ENCODE measurements at regions not wholly inside any gene's neighbourhood (a gene's known extent, or its start where the extent isn't known, plus 50 kb on each side); places are given as distances from the start of the nearest gene placed in this dataset.

DNA sequence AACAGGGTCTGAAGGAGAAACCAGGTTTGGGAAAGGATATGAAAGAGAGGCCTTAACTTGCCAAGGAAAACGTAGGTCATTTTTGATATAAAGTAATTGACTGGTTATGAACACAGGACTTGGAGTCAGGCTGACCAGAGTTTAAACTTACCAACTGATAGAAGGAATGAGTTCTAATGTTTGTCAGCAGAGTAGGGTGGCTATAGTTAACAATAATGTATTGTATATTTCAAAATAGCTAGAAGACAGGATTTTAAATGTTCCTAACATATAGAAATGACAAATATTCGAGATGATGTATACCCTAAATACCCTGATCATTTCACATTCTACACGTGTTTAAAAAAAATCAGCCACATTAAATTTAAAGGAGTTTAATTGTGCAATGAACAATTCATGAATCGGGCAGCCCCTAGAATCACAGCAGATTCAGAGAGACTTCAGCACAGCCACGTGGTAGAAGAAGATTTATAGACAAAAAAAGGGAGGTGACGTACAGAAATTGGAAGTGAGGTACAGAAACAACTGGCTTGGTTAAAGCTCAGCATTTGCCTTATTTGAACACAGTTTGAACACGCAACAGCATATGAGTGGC is 52.5 kb upstream of the PLEKHG7 start:
- Histone ChIP-seq H3K4me3 (no peak overlapping the region), H3K27me3 (replicated peaks; ENCODE audit: insufficient read depth) (no peaks in the 10 kb centered on the region), H3K4me1 (ENCODE audit: control insufficient read depth in 1 of 2, low read depth in 2 of 2) (peaks cover 0 to 4% of the 10 kb centered on the region in 2 donors), H3K9me3 (no peaks in the 10 kb centered on the region), H3K27ac (no peak overlapping the region), H3K36me3 (no peaks in the 10 kb centered on the region)
- ATAC-seq (ENCODE audit: insufficient number of reproducible peaks, low FRiP score, low read depth) (no peak), DNase-seq (ENCODE audit: low spot score) (no peak)
- TF ChIP-seq, protein P1, sequence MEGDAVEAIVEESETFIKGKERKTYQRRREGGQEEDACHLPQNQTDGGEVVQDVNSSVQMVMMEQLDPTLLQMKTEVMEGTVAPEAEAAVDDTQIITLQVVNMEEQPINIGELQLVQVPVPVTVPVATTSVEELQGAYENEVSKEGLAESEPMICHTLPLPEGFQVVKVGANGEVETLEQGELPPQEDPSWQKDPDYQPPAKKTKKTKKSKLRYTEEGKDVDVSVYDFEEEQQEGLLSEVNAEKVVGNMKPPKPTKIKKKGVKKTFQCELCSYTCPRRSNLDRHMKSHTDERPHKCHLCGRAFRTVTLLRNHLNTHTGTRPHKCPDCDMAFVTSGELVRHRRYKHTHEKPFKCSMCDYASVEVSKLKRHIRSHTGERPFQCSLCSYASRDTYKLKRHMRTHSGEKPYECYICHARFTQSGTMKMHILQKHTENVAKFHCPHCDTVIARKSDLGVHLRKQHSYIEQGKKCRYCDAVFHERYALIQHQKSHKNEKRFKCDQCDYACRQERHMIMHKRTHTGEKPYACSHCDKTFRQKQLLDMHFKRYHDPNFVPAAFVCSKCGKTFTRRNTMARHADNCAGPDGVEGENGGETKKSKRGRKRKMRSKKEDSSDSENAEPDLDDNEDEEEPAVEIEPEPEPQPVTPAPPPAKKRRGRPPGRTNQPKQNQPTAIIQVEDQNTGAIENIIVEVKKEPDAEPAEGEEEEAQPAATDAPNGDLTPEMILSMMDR (IDR thresholded peaks at IDR 0.05), result no peak

DNA sequence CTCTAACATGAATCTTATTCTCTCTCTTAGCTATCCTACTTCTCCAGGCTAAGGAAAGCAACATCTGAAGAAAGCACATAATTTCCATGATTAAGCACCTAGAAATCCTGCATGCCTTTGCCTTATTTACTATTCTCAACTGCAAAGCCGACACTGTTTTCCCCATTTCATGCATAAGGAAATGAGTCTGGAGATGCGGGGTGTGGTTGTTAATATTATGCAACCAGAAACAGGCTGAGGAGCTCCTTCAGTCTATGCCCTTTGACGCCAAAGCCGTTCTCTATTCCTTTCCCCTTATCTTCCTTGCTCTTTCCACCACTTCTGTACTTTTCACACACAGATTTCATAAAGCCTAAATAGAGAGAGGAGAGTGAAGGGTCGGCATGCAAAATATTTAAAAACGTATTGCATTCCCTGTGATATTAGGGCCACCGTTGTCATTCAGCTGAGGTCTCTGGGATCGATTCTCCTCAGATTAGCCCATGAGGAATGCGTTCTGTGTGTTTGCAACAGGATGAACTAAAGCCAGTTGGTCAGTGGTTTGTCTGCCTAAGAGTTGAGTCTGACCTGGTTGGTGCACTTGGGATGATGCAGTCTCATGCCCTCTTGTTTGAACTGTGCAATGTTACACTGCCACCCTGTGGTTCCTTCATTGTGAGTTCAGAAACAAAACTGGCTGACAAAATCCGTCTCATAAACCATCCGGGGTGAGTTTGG is 53.1 kb upstream of the PLEKHG7 start:
- H3K27ac ChIP-seq, result no peak overlapping the region
- H3K36me3 ChIP-seq, result no peaks in the 10 kb centered on the region
- no peaks in the 10 kb centered on the region for H3K9me3 ChIP-seq
- H3K4me3 ChIP-seq, result no peak overlapping the region
- DNase-seq (ENCODE audit: low spot score) (peak; percentile 14), ATAC-seq (ENCODE audit: insufficient number of reproducible peaks, low FRiP score, low read depth) (no peak)
- TF ChIP-seq, protein P1 (IDR thresholded peaks at IDR 0.05), result peak; percentile 63
- H3K27me3 ChIP-seq (replicated peaks; ENCODE audit: insufficient read depth), result no peaks in the 10 kb centered on the region
- H3K4me1 ChIP-seq (ENCODE audit: control insufficient read depth in 1 of 2, low read depth in 2 of 2), result peaks cover 0 to 4% of the 10 kb centered on the region in 2 donors

DNA sequence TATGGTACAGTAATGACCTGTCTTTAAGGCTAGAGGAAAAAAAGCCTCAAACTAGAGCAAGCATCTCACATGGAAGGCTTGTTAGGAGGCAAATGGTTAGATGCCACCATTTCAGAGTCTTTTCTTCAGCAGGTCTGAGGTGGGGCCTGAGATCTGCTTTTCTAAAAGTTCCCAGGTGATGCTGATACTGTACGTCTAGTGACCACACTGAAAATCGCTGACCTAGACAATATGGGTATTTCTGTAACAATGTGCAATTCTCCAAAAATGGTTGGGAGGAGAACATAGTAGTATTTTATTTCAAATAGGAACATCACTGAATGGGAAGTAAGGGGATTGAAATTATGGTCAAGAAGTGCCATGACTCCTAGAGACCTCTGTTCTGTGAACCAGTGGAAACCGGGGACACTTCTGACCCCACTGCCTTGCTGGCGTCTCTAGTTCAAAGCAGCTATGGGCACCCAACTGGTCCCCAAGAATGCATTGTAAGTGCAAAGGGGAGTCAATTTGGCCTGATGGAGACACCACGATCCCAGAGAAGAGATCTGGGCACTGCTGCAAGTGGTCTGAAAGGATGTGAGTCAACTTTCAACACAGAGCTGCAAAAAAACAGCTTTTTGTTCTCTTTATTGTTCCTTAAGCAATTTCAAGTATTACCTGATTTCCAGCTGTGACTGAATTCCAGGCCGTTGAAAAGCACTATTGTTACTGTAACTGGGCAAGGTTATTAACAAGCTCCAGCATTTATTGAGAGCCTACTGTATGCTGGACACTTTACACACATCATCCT is 54.4 kb upstream of the PLEKHG7 start:
- ATAC-seq (ENCODE audit: insufficient number of reproducible peaks, low FRiP score, low read depth) (no peak), DNase-seq (ENCODE audit: low spot score) (no peak)
- Histone ChIP-seq H3K27me3 (replicated peaks; ENCODE audit: insufficient read depth) (no peaks in the 10 kb centered on the region), H3K4me3 (no peak overlapping the region), H3K27ac (no peak overlapping the region), H3K4me1 (ENCODE audit: control insufficient read depth in 1 of 2, low read depth in 2 of 2) (peaks cover 0 to 4% of the 10 kb centered on the region in 2 donors), H3K36me3 (no peaks in the 10 kb centered on the region), H3K9me3 (no peaks in the 10 kb centered on the region)
- TF ChIP-seq, protein P1 (IDR thresholded peaks at IDR 0.05), result no peak

DNA sequence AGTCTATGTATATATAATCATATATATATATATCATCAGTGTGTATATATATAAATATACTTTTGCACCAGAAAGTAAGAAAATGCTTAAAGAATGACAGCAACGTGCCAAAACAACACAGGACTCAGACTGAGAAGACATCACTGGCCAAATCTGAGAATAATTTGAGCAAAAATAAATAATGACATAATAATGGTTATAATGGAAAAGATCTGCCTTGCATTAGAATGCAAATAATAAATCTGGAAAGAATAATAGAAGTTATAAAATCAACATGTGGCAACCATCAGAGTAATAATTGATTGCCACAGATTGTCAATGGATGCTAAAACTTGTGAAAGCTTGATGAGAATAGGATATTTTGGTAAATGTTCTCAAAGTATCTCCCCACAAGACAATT is 61.5 kb upstream of the PLEKHG7 start:
- Histone ChIP-seq H3K27me3 (replicated peaks; ENCODE audit: insufficient read depth) (no peaks in the 10 kb centered on the region), H3K27ac (no peak overlapping the region), H3K4me1 (ENCODE audit: control insufficient read depth in 1 of 2, low read depth in 2 of 2) (no peaks in the 10 kb centered on the region), H3K4me3 (no peak overlapping the region), H3K36me3 (no peaks in the 10 kb centered on the region), H3K9me3 (no peaks in the 10 kb centered on the region)
- ATAC-seq (ENCODE audit: insufficient number of reproducible peaks, low FRiP score, low read depth), result no peak
- no peak for DNase-seq (ENCODE audit: low spot score)
- TF ChIP-seq, protein P1 (IDR thresholded peaks at IDR 0.05), result no peak

DNA sequence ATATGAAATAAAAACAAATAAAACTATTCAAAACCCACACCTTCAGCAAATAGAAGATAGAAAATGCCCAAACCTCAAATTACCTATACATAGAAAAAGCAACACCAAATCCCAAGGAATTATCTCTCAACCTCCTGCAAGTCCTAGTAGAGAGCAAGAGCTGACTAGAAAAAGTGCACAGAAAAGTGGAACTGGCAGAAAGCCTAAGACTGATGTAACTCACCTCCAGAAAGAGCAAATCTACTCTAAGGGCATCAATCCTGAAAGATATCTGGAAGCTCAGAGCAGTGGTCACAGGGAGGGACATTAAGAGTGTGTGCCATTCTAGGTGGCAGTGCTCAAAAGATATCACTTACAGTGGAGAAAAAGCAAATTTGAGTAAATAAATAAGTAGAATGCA is 62.1 kb upstream of the PLEKHG7 start:
- Histone ChIP-seq H3K4me3 (no peak overlapping the region), H3K36me3 (no peaks in the 10 kb centered on the region)

More for the DNA sequence above, 62.1 kb upstream of the PLEKHG7 start:
- no peaks in the 10 kb centered on the region for H3K4me1 ChIP-seq (ENCODE audit: control insufficient read depth in 1 of 2, low read depth in 2 of 2)
- TF ChIP-seq, protein P1 (IDR thresholded peaks at IDR 0.05), result no peak
- H3K27ac ChIP-seq, result no peak overlapping the region
- H3K27me3 ChIP-seq (replicated peaks; ENCODE audit: insufficient read depth), result no peaks in the 10 kb centered on the region
- DNase-seq (ENCODE audit: low spot score), result no peak
- ATAC-seq (ENCODE audit: insufficient number of reproducible peaks, low FRiP score, low read depth), result no peak
- no peaks in the 10 kb centered on the region for H3K9me3 ChIP-seq
